Endothelial cell of umbilical vein (primary cell): ENCODE measurements at regions not wholly inside any gene's neighbourhood (a gene's known extent, or its start where the extent isn't known, plus 50 kb on each side); places are given as distances from the start of the nearest gene placed in this dataset.

ENCODE experiments used
- BruUV-seq: library from RNA; stranded (reverse); fragments of 400-500 nt; replicated peaks from 2 replicates; lab custom pipeline; 2021; lab: Mats Ljungman, UMichigan
- CTCF ChIA-PET: fragments of 300-600, 350-600 bp; sonication (Branson Sonifier 250); formaldehyde crosslinking; loops from one replicate; lab custom pipeline; 2021; ENCODE audit warnings: antibody characterized with exemption, inconsistent platforms; lab: Charles Lee
- POLR2A ChIA-PET: fragments of 300-600, 350-600 bp; sonication (Branson Sonifier 250); formaldehyde crosslinking; loops from one replicate; lab custom pipeline; 2021; ENCODE audit warnings: antibody characterized with exemption, inconsistent platforms; lab: Charles Lee
- DNase-seq: peaks from one replicate; pipeline ENCODE4 v3.0.0-alpha.2; 2011; ENCODE audit warnings: low read depth, low spot score
- FAIRE-seq: peaks from 2 replicates; lab custom pipeline; 2011; peaks lifted over from hg19 to GRCh38; lab: Jason Lieb, UNC
- H2AFZ ChIP-seq: 2 replicates; pipeline ENCODE4 v1.6.0; 2012; ENCODE audit warnings: low read depth, low read length, control low read depth, inconsistent platforms
- H3K27ac ChIP-seq: 2 replicates; pipeline ENCODE4 v1.5.1; 2011; ENCODE audit warnings: low read depth, mild to moderate bottlenecking, control low read depth, low read length, moderate library complexity; ENCODE audit not compliant: insufficient read depth
- H3K27me3 ChIP-seq, 2 experiments: 2 replicates each; pipeline versions ENCODE4 v1.6.0 to v1.6.1; 2011; ENCODE audit warnings: low read length in 2 of 2, mixed read lengths in 1 of 2; ENCODE audit not compliant: control insufficient read depth in 2 of 2, insufficient read depth in 2 of 2
- H3K36me3 ChIP-seq, 2 experiments: 2 replicates in 1 of 2; 3 replicates in 1 of 2; pipeline ENCODE4 v1.5.1; 2011; ENCODE audit warnings: low read length in 2 of 2, mild to moderate bottlenecking in 1 of 2, moderate library complexity in 1 of 2; ENCODE audit not compliant: control insufficient read depth in 2 of 2, insufficient read depth in 2 of 2; ENCODE audit errors: extremely low read depth in 1 of 2
- H3K4me1 ChIP-seq: 3 replicates; pipeline ENCODE4 v1.5.1; 2011; ENCODE audit warnings: mild to moderate bottlenecking, low read length; ENCODE audit not compliant: control insufficient read depth, insufficient read depth; ENCODE audit errors: extremely low read depth
- H3K4me2 ChIP-seq: 2 replicates; pipeline ENCODE4 v1.6.1; 2011; ENCODE audit warnings: low read length, control low read depth, mixed read lengths; ENCODE audit not compliant: insufficient read depth
- H3K4me3 ChIP-seq, 3 experiments: fragments of 200-600 bp in 1 of 3; sonication (generic), shearing (Covaris generic) in 1 of 3; replicated peaks in 1 of 3; 2 replicates each; pipeline ENCODE4 v1.5.1; 2011 to 2016; ENCODE audit warnings: control low read depth in 3 of 3, low read length in 3 of 3, mild to moderate bottlenecking in 2 of 3, inconsistent platforms in 1 of 3, low read depth in 1 of 3, moderate library complexity in 1 of 3; ENCODE audit not compliant: insufficient read depth in 1 of 3
- H3K79me2 ChIP-seq: 2 replicates; pipeline ENCODE4 v1.6.0; 2012; ENCODE audit warnings: low read length, inconsistent platforms; ENCODE audit not compliant: control insufficient read depth, insufficient read depth
- H3K9ac ChIP-seq: replicated peaks from 2 replicates; pipeline ENCODE3; 2011; ENCODE audit warnings: low read length, control low read depth; ENCODE audit not compliant: insufficient read depth; ENCODE audit errors: extremely low read depth
- H3K9me1 ChIP-seq: replicated peaks from 3 replicates; pipeline ENCODE4 v1.6.0; 2011; ENCODE audit warnings: mild to moderate bottlenecking, low read length; ENCODE audit not compliant: control insufficient read depth, insufficient read depth; ENCODE audit errors: extremely low read depth
- H3K9me3 ChIP-seq: replicated peaks from 2 replicates; pipeline ENCODE4 v1.5.1; 2012; ENCODE audit warnings: low read length, inconsistent platforms; ENCODE audit not compliant: control insufficient read depth, insufficient read depth
- H4K20me1 ChIP-seq: replicated peaks from 2 replicates; pipeline ENCODE3; 2011; ENCODE audit warnings: mild to moderate bottlenecking, low read length; ENCODE audit not compliant: control insufficient read depth, insufficient read depth; ENCODE audit errors: extremely low read depth
- CTCF ChIP-seq, 2 donors: IDR thresholded peaks; 1 replicate in 1 of 2; 2 replicates in 1 of 2; pipeline ENCODE4 v1.5.1; 2011; ENCODE audit warnings: low read length in 2 of 2, mild to moderate bottlenecking in 2 of 2, moderate library complexity in 2 of 2, control low read depth in 1 of 2, inconsistent platforms in 1 of 2, low read depth in 1 of 2; ENCODE audit not compliant: insufficient read depth in 1 of 2; ENCODE audit errors: extremely low read depth in 1 of 2
- EZH2 ChIP-seq: IDR thresholded peaks from 2 replicates; pipeline ENCODE4 v1.6.1; 2012; ENCODE audit warnings: borderline replicate concordance, low read depth, mild to moderate bottlenecking, moderate library complexity, low read length, inconsistent platforms; ENCODE audit not compliant: severe bottlenecking
- FOS ChIP-seq: IDR thresholded peaks from 2 replicates; pipeline ENCODE4 v1.6.1; 2011; ENCODE audit warnings: mild to moderate bottlenecking, low read length, moderate library complexity, borderline replicate concordance; ENCODE audit not compliant: insufficient read depth
- GATA2 ChIP-seq: IDR thresholded peaks from 2 replicates; pipeline ENCODE4 v1.7.0; 2011; ENCODE audit warnings: low read depth, mild to moderate bottlenecking, moderate library complexity, mixed read lengths, low read length; ENCODE audit not compliant: insufficient read length, insufficient read depth
- JUN ChIP-seq: IDR thresholded peaks from 2 replicates; pipeline ENCODE4 v1.6.1; 2011; ENCODE audit warnings: borderline replicate concordance, low read depth; ENCODE audit not compliant: insufficient read length, insufficient read depth
- MAX ChIP-seq: IDR thresholded peaks from 2 replicates; pipeline ENCODE4 v1.6.1; 2011; ENCODE audit not compliant: insufficient read depth, insufficient read length
- MYC ChIP-seq: IDR thresholded peaks from one replicate; pipeline ENCODE4 v1.6.1; 2011; ENCODE audit warnings: mild to moderate bottlenecking, low read depth, low read length
- POLR2A ChIP-seq: IDR thresholded peaks from 2 replicates; pipeline ENCODE4 v1.6.1; 2012; ENCODE audit warnings: low read depth, mild to moderate bottlenecking, control low read depth, low read length
- POLR2AphosphoS5 ChIP-seq: IDR thresholded peaks from 2 replicates; pipeline ENCODE4 v1.6.1; 2012; ENCODE audit warnings: low read depth, mild to moderate bottlenecking, control low read depth, low read length, moderate library complexity; ENCODE audit not compliant: insufficient read depth
- dilution Hi-C: fragments of 300-500 bp; cut with MboI; formaldehyde crosslinking; loops from one replicate; pipeline ENCODE4 v1.15.0; 2019; ENCODE audit warnings: low sequenced_read_pairs; ENCODE audit not compliant: extremely low pct_ligation_motif_present
- intact Hi-C: fragments of 100-400 bp; cut with micrococcal nuclease; formaldehyde crosslinking; loops from one replicate; pipeline ENCODE4 v1.10.0; 2022

GRCh38 chr12:14190694-14191093 lies 174.8 kb upstream of the ATF7IP start:
- Histone ChIP-seq H3K4me1 (no peaks in the 10 kb centered on the region), H3K9ac (no peak overlapping the region), H3K79me2 (no peaks in the 10 kb centered on the region), H3K9me3 (no peaks in the 10 kb centered on the region), H3K4me2 (no peak overlapping the region), H2AFZ (no peak overlapping the region), H3K9me1 (no peaks in the 10 kb centered on the region), H4K20me1 (no peaks in the 10 kb centered on the region), H3K36me3 (no peaks in the 10 kb centered on the region), H3K4me3 (no peak overlapping the region), H3K27me3 (no peaks in the 10 kb centered on the region), H3K27ac (no peak overlapping the region)
- intact Hi-C loops (no loop called here), dilution Hi-C loops (no loop called here)
- no peak for DNase-seq
- BruUV-seq, result no TSS peak
- ChIA-PET POLR2A (no interaction called here), CTCF (no interaction called here)
- no peak for FAIRE-seq
- no peak for TF ChIP-seq FOS
- no peak for TF ChIP-seq MYC
- TF ChIP-seq JUN, result no peak
- no peak for TF ChIP-seq EZH2
- no peak for TF ChIP-seq MAX
- no peak for TF ChIP-seq CTCF (IDR thresholded peaks at IDR 0.05; ENCODE audit: extremely low read depth in 1 of 2, insufficient read depth in 1 of 2, low read depth in 1 of 2, low read length in 2 of 2)
- no peak for TF ChIP-seq GATA2
- no peak for TF ChIP-seq POLR2AphosphoS5
- no peak for TF ChIP-seq POLR2A
